ENCODE measurements at regions not wholly inside any gene's neighbourhood (a gene's known extent, or its start where the extent isn't known, plus 50 kb on each side); places are given as distances from the start of the nearest gene placed in this dataset.

- TF ChIP-seq CTCF (IDR thresholded peaks at IDR 0.05; ENCODE audit: low read length) (no peak), EZH2 (optimal IDR thresholded peaks at IDR 0.05; ENCODE audit: low read depth, low read length) (no peak), EZH2phosphoT487 (IDR thresholded peaks at IDR 0.05; ENCODE audit: low read length) (no peak)
Measured at GRCh38 chr9:30697958-30698357, 1686.5 kb upstream of the ACO1 start.
